ENCODE measurements at regions not wholly inside any gene's neighbourhood (a gene's known extent, or its start where the extent isn't known, plus 50 kb on each side); places are given as distances from the start of the nearest gene placed in this dataset.
"Not testable (repeated sequence)": the region's sequence is repeated elsewhere in the genome, so short reads cannot be mapped to it uniquely, and the experiment has no call there.

DNA sequence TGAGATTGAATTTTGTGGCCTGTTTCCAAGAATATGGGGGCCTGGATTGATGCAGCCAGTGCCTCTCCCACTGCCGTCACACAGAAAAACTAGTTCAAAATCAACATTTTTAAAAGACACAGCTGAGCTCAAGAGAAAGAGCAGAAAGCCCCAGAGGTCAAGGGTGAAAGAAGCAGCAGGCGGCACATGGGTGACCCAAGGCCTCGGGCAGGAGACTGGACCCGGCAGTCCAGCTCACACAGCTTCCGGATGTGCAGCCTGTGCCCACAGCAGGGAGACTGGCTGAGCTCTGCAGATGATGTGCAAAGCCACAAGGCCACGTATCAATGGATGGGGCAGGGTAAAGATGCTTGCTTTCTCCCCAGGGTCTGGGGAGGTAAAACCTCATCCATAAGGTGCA, 50.4 kb upstream of the RNF32 start:
- no peak for DNase-seq

DNA sequence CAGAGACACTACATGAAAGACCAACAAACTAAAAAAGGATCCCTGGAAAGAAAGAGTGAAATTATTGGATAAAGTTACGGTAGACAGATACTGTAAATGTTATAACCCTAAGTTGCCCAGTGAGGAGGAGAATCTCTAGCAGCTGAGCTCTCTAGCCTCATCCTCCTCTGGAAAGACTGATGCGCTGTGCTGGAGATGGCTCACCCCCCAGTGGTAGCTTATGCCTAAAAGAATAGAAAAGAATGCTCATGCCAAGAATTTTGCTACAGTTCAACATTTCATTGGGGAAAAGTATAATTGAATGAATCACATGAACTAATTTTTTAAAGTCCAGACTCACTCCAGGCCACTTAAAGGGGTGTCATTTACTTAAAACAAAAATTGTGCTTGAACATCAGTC, 50.8 kb upstream of the RNF32 start:
- no peak for DNase-seq

DNA sequence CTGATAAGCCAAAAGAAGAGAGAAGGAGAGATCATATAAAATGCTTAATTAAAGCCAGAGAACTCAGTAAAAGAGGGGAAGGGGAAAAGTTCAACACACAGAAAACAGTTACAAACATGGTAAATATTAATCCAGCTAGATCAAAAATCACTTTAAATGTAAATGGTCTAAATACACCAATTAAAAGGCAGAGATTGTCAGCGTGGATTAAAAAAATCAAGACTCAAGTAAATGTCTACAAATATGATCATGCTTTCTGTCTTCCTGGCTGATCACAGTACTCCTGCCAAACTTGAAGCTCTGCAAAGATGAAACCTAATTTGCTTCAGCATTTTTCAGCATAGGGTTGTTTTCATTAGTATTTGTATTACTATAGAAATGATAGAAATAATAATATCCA, 54.6 kb upstream of the RNF32 start:
- DNase-seq: no peak

DNA sequence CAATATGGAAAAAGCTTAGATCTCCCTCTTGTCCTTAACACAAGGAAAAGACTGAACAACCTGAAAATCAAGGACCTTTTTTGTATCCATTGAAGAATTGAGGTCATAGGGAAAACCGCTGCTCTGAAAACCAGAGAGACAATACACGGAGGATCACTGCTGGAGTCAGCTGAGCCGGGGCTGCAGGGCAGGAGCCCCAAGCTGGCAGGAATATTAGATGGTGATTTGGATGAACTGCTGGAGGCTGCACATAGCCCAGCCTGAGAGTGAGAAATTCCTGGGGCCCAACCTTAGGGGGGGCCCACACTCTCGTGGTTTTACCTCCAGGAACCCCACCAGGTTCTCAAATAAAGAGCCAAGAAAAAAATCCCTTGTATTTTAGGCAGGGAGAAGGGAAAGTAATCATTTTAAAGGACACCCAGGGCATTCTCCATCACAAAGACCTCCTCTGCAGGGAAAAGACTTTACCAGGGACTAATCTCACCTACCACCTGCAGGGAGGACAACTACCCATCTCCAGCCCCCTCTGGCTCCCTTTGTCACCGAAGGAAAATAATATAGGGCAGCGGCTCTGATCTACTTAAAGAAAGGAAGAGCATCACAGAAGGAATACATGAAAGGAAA, 55.4 kb upstream of the RNF32 start:
- no peak for DNase-seq

DNA sequence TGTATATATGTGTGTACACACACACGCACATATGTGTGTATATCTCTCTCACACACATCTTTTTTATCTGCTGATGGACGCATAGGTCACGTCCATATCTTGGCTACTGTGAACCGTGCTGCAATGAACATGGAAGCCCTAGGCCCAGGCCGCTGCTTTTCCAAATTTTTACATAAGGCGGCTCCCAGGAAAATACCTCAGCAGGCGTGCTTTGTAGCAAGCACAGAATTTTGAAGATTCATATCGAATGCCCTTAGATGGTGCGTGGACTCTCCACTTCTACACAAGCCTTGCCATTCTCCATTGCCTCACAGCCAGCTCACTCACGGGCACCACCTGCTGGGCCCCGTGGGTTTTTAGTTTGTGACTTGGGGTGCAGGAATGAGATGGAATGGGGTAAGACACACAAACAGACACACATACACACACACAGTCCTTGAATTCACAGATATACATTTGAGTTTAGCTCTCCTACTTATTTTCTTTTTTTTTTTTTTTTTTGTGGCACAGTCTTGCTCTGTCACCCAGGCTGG, 57.9 kb upstream of the RNF32 start:
- no peak for DNase-seq

DNA sequence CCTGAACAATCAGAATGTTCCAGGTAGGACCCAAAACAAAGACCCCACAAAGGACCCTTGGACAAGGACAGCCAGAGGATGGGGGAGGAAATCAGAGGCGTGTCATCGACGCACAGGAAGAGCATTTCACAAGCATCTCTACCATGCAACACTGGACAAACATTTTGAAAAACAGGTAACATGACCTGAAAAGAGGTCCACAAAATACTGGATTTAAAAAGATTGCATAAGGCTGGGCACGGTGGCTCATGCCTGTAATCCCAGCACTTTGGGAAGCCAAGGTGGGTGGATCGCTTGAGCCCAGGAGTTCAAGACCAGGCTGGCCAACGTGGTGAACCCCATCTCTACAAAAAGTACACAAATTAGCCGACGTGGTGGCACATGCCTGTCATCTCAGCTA, 60.5 kb upstream of the RNF32 start:
- no peak for DNase-seq

DNA sequence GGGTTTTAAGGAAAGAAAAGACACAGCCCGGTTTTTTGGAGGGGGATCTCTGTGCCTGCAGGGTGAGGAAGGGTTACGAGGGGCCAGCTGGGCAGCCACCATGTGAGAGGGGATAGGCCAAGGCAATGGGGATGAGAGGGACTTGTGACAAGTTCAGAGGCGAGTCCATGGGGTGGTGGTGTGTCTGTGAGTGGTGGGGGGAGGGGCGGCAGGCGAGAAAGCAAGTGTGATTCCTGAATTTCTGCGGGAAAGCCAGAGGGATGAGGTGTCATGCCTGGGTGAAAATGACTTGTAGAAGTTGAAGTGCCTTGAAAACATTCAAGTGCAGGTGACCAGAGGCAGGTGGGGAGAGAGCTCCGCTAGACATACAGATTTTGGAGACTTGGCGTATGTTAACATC, 61.0 kb upstream of the RNF32 start:
- no peak for DNase-seq

DNA sequence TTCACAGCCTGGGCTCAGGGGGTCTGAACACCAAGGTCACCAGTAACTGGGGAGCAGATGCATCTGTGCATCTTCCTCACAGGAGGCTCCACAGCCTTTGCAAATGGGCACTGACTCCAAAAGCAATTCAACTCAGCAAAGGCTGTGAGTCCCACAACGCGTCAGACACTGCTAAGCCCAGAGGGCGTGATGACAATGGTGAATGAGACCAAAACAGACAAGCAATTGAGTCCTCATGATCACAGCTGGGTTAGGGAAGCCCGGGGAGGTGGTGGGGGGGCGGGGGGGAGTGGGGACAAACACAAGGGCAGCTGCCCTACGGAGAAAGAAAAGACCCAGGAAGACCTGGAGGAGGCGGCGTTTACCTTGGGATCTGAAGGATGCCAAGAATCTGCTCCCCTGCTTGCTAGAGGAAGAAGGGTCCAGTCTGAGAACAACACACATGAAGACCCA, 61.6 kb upstream of the RNF32 start:
- DNase-seq: no peak

DNA sequence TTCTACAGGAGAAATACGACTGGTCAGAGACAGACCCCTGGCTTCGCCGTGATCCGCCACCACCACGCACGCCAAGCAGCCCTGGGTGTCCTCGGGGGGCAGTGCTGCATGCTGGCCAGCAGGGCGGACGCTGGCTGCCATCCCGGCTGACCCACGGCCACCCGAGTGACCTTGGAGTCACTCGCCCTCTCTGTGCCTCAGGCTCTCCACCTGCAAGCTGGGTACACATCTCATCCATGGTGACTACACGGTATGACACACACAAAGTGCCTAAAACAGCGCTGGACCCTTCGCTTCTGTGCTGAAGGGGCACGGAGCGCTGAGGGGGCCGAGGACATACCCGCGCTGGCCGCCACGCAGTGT, 62.0 kb upstream of the RNF32 start:
- DNase-seq: no peak

DNA sequence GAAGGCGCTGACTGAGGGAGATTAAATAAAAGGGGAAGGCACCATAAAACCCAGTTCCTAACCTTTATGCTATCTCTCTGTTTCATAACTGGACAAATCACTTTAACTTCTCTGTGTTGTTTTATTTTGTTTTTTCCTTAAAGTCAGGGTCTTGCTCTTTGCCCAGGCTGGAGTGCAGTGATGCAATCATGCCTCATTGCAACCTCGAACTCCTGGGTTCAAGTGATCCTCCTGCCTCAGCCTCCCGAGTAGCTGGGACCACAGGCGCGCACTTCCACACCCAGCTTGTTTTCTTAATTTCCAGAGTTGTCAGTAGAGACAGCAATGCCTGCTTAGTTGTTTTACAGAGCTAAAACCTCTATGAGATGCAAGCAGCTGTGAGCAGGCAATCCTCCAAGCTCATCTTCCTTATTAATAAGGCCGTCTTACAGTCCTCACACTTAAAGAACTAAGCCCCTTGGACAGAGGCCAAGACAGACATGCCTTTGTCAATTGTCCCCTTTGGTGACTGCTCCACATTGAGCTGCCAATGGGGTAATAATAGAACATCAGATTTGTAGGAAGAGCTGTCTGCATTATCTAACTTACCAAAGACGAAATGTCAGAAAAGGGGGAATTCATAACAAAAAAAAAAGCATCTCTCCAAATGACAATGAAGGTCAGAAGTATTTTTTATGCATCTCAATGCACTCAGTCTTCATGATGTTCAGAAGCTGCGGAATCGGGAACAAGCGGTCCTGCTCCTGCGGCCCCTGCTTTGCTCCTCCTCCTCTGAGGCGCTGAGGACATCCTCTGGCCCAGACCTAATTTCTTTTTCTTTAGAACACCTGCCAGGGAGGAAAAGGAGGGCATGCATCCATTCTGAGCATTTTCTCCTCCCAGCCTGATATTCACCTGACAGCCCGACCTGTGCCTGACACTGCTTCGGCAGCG, 62.7 kb upstream of the RNF32 start:
- no peak for DNase-seq

DNA sequence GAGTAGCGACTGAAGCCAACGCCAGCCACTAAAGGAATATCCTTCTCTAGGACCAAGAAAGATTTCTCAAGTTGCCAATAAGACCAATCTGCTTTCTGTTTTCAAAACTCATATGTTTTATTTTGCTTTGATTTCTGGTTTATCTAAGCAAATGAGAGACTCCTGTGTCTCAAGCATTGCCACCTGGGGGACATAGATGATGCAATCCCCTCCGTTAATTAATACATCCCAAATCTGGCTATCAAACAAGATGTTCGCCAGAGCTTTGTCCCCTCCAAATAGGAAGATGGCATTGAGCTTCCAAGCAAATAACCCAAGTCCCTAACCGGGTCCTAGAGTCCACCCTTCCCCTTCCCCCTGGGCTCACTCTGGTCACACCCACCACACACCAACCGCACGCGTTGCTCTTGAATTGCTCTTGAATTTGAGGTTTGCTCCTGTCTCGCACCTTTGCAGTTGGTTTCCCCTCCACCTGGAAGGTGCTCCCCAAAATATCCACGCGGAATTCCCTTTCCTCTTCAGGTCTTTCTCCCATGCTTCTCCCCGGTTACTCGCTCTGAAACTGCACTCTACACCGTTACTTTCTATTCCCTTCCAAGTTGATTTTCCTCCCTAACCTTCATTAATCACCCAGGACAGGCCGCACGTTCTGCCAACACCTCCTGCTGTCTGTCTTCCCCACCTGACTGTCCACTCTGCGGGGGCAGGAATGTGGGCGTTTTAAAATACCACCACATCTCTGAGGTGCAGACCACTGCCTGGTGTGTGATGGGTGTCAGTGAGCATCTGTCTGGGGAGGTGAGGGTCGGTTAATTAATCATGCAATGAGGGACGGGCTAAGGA, 64.1 kb upstream of the RNF32 start:
- no peak for DNase-seq

DNA sequence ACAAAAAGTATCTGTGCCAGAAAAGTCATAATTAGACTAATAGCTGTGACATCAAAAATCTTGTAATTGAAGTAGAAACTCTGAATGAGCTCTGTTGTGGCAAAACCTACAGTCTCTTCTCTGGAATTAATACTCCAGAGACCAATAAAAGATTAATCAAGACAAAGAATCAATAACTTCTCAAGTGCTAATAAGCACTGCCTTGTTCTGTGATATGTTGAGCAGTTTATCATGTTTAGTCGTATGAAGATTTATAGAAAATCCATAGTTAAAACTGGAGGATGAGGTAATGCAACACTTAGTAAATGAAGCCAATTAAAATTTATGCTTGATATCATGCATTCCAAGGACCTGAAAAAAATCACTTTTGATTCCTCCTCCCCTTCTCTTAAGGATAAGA, 72.3 kb upstream of the RNF32 start:
- no peak for DNase-seq

DNA sequence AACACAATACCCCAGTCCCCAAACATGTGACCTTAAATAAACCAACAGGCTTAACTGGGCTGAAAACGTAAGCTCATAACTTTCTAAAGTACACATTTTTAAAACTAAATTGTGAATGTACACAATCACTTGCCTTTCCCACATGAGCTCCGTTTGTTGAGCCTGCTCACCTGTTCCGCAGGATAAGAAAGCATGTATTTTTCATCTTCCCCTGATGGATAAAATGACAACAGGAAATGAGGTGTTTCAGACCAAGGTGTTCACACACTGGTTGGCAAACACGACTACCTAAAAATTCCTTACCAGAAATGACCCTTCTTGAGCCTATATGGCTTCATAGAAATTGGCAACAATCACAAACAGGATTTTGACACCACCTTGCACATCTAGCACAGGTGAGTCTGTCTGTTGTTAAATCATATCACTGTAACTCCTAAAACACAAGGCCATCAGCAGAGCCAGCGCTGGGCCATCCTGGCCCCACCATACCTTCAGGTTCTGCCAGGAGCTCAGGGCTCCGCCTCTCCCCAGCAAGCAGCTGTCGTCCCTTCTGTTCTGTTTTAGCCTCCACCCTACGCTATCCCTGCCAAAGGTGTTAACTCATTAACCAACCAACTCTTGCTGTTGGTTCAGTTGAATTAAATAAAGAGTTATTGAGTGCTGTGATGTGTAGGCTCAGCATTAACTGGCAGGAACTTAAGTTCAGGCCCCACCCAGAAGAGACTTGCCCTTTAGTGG, 73.6 kb upstream of the RNF32 start:
- DNase-seq: no peak

DNA sequence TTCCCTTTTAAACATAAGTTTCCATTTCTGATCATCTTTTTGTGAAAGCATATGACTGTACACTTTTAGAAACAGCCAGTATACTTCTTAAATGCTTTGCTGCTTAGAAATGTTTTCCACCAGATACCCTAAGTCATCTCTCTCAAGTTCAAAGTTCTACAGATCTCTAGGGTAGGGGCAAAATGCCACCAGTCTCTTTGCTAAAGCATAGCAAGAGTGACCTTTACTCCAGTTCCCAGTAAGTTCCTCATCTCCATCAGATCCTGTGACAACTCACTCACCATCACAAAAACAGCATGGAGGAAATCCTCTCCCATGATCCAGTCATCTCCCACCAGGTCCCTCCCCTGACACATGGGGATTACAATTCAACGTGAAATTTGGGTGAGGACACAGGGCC, 75.6 kb upstream of the RNF32 start:
- not testable (repeated sequence) for DNase-seq

DNA sequence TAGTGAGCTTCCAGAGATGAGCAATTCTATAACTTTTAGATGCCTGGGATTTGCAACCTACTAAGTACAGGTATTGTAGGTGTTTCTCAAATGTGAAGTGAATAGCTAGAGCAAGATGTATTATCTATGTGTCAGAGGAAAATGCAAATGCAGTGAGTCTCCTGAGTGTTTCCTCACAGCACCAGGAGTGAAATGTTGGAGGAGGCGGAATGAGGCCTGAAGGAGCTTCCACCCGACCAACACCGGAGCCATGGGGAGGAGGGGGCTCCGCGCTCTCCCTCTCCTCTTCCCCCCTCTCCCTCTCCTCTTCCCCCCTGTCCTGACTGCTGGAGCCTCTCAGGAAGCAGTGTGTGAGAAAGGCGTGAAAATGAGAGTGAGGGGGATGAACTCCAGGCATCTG, 79.9 kb upstream of the RNF32 start:
- no peak for DNase-seq

DNA sequence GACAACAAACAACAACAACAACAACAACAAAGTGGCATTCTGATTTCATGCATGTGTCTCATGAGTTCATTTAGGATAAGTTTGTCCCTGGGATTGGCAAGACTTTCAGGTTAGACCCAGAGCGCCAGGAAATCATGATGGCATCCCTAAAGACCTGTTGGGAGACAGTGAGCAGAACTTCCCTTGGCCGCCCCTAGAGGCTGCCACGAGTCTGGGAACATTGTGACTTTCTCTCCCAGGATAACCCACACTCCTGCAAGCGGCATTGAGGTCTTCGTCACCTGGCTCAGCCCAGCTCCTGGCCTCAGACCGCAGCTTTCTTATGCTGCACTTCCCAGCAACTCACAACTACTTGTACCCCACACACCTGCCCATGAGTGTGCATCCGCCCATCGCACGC, 80.5 kb upstream of the RNF32 start:
- DNase-seq: no peak

DNA sequence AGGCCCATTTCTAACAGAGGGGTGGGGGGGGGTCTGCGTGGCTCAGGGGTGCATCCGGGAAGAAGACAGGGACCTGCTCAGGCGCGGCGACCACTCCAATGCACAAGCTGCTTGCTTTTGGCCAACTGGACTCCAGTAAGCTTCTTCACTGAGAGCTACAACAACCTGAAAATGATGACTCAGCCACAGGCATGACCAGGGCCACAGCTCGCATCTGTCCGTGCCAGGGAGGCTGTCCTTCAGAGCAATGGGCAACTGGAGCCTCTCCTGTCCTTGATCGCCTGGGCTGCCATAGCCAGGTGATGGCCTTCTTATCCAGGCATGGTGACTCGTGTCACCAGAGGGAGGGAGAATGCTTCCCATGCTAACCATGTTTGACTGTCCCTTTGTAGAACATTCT, 81.6 kb upstream of the RNF32 start:
- no peak for DNase-seq

DNA sequence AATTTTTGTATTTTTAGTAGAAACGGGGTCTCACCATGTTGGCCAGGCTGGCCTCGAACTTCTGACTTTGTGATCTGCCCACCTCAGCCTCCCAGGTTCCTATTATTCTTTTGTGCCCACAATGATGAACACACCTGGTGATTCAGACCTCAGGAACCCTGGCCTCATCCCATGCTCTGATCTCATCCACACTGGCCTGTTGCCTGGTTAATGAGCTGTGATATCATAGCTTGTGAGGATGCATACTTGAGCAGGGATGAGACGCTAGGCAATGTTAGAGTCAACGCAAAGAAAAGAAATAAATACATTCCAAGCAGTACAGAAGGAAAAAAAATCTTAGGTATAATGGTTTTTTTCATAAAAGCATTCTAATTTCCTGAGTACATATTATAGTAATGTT, 82.4 kb upstream of the RNF32 start:
- no peak for DNase-seq

DNA sequence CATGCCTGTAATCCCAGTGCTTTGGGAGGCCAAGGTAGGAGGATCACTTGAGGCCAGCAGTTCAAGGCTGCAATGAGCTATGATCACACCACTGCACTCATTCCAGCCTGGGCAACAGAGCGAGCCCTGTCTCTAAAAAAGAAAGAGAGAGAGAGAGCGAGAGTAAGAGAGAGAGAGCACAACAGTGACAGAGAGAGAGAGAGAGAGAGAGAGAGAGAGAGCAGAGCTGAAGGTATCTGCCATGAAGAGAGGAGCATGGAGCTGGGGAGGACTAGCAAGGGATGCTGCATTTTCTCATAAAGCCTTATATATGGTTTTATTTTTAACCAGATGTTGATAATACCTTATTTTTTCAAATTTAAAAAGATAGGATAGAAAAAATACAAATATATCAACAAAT, 84.5 kb upstream of the RNF32 start:
- DNase-seq: no peak

DNA sequence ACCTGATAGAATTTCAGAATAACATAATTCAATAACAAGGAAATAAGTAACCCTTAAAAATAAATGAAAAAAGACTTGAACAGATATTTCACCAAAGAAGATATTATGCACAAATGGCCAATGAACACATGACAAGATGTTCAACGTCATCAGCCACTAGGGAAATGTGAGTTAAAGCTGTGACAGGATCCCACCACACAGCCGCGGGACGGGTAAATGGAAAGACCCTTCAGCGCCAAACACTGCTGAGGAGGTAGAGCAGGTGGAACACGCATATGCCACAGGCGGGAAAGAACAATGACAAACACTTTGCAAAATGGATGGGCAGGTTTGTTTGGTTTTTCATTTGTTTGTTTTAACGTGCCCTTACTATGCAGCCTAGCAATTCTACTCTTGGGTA, 86.1 kb upstream of the RNF32 start:
- DNase-seq: peak; percentile 79

DNA sequence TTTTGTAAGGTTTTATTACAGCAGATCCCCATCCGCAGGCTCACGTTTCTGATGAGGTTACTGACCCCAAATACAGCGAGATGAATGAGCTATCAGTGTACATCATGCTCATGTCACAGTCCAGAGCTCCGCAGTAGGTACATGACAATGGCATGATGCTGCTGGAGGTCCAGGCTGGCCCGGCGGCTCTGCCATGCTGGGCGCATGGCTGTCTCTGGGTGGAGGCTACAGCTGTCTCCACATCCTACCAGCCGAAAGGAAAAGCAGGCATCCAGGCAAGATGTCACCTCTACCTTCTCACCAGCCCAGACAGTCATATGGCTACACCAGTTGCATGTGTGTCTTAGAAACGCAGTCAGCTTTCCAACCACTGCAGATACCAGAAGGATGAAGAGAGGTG, 90.9 kb upstream of the RNF32 start:
- DNase-seq: no peak

DNA sequence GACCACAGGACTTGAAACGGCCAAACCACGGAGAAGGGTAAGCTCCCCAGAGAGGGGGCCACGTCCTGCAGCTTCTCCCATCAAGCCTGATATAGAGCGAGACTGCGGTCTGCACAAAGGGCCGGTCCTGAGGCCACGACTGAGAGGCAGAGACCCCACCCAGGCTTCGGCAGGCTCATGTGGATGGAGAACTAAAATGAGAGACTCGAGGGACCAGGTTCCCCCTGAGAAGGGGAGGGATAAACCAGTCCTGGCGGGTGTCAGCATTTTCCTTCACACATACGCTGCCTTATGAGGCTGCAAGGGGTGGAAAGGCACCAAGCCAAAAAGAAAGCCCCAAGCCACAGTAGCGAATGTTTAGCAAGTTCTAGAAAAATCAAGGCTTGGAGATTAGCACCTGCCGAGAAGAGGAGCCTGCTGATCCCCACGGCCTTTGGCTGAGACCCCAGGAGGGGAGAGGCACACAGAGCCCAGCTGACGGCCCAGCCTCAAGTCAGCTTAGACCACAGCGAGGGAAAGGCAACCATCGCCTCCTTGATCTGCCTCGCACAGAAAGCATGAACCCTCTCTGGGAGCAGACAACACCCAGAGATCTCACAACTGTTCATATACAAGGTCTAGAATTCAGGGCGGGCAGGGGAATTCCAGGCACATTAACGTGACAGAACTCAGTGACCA, 92.6 kb upstream of the RNF32 start:
- DNase-seq: no peak

All from NCI-H1417 treated with DMSO at 0.1 percent for 48 hours (cell line).